GM23338 (cell line): ENCODE measurements at regions not wholly inside any gene's neighbourhood (a gene's known extent, or its start where the extent isn't known, plus 50 kb on each side); places are given as distances from the start of the nearest gene placed in this dataset.

Experiments used
- ATAC-seq: fragments of 200-7000 bp; cut with Tn5 transposase; 3 replicates; pipeline ENCODE4 v1.9.1; 2020
- DNase-seq: peaks from one replicate; pipeline ENCODE4 v3.0.0-alpha.2; 2015; ENCODE audit warnings: low spot score
- H2AFZ ChIP-seq: fragments of 200-600 bp; sonication (generic); 2 replicates; pipeline ENCODE4 v1.8.0; 2016; ENCODE audit warnings: antibody characterized with exemption, mild to moderate bottlenecking, moderate library complexity
- H3F3A ChIP-seq: fragments of 200-600 bp; sonication (generic); replicated peaks from 2 replicates; pipeline ENCODE4 v1.8.0; 2017; ENCODE audit warnings: antibody characterized with exemption, mixed run types, low read depth
- H3K27ac ChIP-seq: fragments of 200-600 bp; sonication (generic); 2 replicates; pipeline ENCODE4 v1.6.1; 2016; ENCODE audit warnings: low read depth
- H3K27me3 ChIP-seq: fragments of 200-600 bp; sonication (generic); 2 replicates; pipeline ENCODE4 v1.8.0; 2016; ENCODE audit warnings: mild to moderate bottlenecking, mixed run types, moderate library complexity; ENCODE audit not compliant: insufficient read depth
- H3K36me3 ChIP-seq: fragments of 200-600 bp; sonication (generic); 2 replicates; pipeline ENCODE4 v1.8.0; 2016; ENCODE audit warnings: mild to moderate bottlenecking; ENCODE audit not compliant: insufficient read depth
- H3K4me1 ChIP-seq: fragments of 200-600 bp; sonication (generic); 2 replicates; pipeline ENCODE4 v1.8.0; 2016; ENCODE audit warnings: mild to moderate bottlenecking, moderate library complexity; ENCODE audit not compliant: insufficient read depth
- H3K4me2 ChIP-seq: fragments of 200-600 bp; sonication (generic); 2 replicates; pipeline ENCODE4 v1.7.1; 2017; ENCODE audit warnings: mixed run types
- H3K4me3 ChIP-seq: fragments of 200-600 bp; sonication (generic); 2 replicates; pipeline ENCODE4 v1.6.1; 2016; ENCODE audit warnings: mixed run types
- H3K79me2 ChIP-seq: fragments of 200-600 bp; sonication (generic); replicated peaks from 2 replicates; pipeline ENCODE4 v1.8.0; 2017; ENCODE audit warnings: mild to moderate bottlenecking; ENCODE audit not compliant: insufficient read depth
- H3K9me2 ChIP-seq: fragments of 200-600 bp; sonication (generic); 2 replicates; pipeline ENCODE4 v1.8.0; 2017; ENCODE audit not compliant: insufficient read depth
- H4K20me1 ChIP-seq: fragments of 200-600 bp; sonication (generic); replicated peaks from 2 replicates; pipeline ENCODE4 v1.8.0; 2017; ENCODE audit warnings: mild to moderate bottlenecking; ENCODE audit not compliant: insufficient read depth
- H3K27ac Mint-ChIP-seq: 2 replicates; pipeline ENCODE4 v1.8.0; 2020; ENCODE audit warnings: inconsistent platforms, mild to moderate bottlenecking, moderate library complexity, mixed read lengths
- H3K27me3 Mint-ChIP-seq: 3 replicates; pipeline ENCODE4 v1.8.0; 2022; ENCODE audit warnings: low read depth, mild to moderate bottlenecking, moderate library complexity, mixed read lengths, inconsistent platforms; ENCODE audit not compliant: insufficient read depth, poor library complexity
- H3K36me3 Mint-ChIP-seq: 3 replicates; pipeline ENCODE4 v1.8.0; 2021; ENCODE audit warnings: low read depth, mild to moderate bottlenecking, inconsistent platforms, moderate library complexity, mixed read lengths
- H3K4me1 Mint-ChIP-seq: 3 replicates; pipeline ENCODE4 v1.8.0; 2020; ENCODE audit warnings: mild to moderate bottlenecking, inconsistent platforms, mixed read lengths
- H3K4me3 Mint-ChIP-seq: 3 replicates; pipeline ENCODE4 v1.8.0; 2021; ENCODE audit warnings: moderate library complexity, mild to moderate bottlenecking, inconsistent platforms, mixed read lengths
- H3K9me3 Mint-ChIP-seq: 3 replicates; pipeline ENCODE4 v1.8.0; 2020; ENCODE audit warnings: moderate library complexity, mild to moderate bottlenecking, inconsistent platforms, mixed read lengths
- CREB1 ChIP-seq: fragments of 250-450 bp; sonication (Bioruptor Pico); IDR thresholded peaks from 2 replicates; pipeline ENCODE4 v1.5.0; 2020; ENCODE audit warnings: low read depth, mild to moderate bottlenecking, moderate library complexity
- EZH2 ChIP-seq: fragments of 200-600 bp; sonication (generic); IDR thresholded peaks from one replicate; pipeline ENCODE4 v1.8.0; 2017; ENCODE audit warnings: antibody characterized with exemption, mild to moderate bottlenecking, low read depth; ENCODE audit not compliant: unreplicated experiment
- EZH2phosphoT487 ChIP-seq: fragments of 200-600 bp; sonication (generic); IDR thresholded peaks from one replicate; pipeline ENCODE4 v1.8.1; 2018; ENCODE audit warnings: antibody characterized with exemption; ENCODE audit not compliant: unreplicated experiment
- JUNB ChIP-seq: IDR thresholded peaks from one replicate; pipeline ENCODE4 v1.6.1; 2016; ENCODE audit warnings: antibody characterized with exemption; ENCODE audit not compliant: unreplicated experiment
- NANOG ChIP-seq: IDR thresholded peaks from 2 replicates; pipeline ENCODE4 v1.6.1; 2016; ENCODE audit warnings: antibody characterized with exemption, borderline replicate concordance
- POLR2AphosphoS5 ChIP-seq: IDR thresholded peaks from 2 replicates; pipeline ENCODE4 v1.6.1; 2016; ENCODE audit warnings: antibody characterized with exemption, low read depth
- STAT1 ChIP-seq: IDR thresholded peaks from one replicate; pipeline ENCODE4 v1.6.1; 2016; ENCODE audit warnings: antibody characterized with exemption; ENCODE audit not compliant: unreplicated experiment
- ZNF331 ChIP-seq: fragments of 250-450 bp; sonication (Bioruptor Pico); IDR thresholded peaks from 2 replicates; pipeline ENCODE4 v1.5.0; 2020; ENCODE audit warnings: low read depth, mild to moderate bottlenecking, moderate library complexity
- TF ChIP-seq, protein P1 (sequence below): IDR thresholded peaks from 2 replicates; pipeline ENCODE4 v1.6.1; 2016; ENCODE audit warnings: antibody characterized with exemption
- TF ChIP-seq, protein P2 (sequence below), 2 experiments: fragments of 200-600 bp in 1 of 2; sonication (generic) in 1 of 2; conservative IDR thresholded peaks; 2 replicates each; pipeline versions ENCODE4 v1.5.1 to v1.6.1; 2016 to 2017; ENCODE audit warnings: antibody characterized with exemption in 2 of 2, low read depth in 2 of 2, mild to moderate bottlenecking in 2 of 2, moderate library complexity in 1 of 2
- TF ChIP-seq, protein P3 (sequence below): IDR thresholded peaks from one replicate; pipeline ENCODE4 v1.6.1; 2018; ENCODE audit warnings: antibody characterized with exemption; ENCODE audit not compliant: unreplicated experiment

DNA sequence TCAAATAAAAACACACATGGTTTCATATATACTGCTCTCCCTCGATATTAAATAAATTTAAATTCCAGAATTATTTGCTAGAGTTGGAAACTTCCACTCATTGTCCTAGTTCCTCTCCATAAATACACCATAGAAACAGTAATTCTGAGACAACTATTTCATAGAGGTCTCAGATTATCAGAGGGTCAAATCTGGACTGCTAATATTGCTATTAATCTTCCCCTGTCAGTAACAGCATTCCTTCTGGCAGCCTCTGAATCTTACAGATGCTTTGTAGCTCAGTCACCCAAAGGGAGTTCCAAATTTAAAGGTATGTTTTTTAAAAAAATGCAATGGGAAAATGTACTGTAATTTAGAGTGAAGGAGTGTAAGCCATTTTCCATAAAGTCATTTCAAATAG, 428.8 kb downstream of the PYDC2 start (continued):
- TF ChIP-seq, protein P1, sequence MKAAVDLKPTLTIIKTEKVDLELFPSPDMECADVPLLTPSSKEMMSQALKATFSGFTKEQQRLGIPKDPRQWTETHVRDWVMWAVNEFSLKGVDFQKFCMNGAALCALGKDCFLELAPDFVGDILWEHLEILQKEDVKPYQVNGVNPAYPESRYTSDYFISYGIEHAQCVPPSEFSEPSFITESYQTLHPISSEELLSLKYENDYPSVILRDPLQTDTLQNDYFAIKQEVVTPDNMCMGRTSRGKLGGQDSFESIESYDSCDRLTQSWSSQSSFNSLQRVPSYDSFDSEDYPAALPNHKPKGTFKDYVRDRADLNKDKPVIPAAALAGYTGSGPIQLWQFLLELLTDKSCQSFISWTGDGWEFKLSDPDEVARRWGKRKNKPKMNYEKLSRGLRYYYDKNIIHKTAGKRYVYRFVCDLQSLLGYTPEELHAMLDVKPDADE = no peak

DNA sequence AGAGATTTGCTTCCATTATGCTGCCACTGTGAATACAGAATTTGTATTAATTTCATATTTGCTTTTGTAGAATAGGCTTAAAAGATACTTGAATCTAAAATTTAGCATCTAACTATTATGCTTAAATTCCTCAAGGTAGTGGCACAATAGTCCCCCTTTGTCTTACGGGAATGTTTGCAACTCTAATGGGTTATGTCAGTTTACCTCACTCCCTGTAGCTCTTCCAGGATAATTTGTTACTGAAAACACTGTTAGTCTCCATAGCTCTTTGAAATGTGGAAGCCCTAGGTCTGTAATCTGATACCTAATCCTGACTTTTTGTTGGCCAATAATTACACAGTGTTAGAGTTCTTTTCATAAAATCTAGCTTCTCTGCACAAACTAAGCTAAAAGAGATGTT, 433.4 kb downstream of the PYDC2 start:
- Histone ChIP-seq H4K20me1 (no peaks in the 10 kb centered on the region), H3K36me3 (no peaks in the 10 kb centered on the region), H3F3A (no peaks in the 10 kb centered on the region), H3K4me1 (peaks cover 30% of the 10 kb centered on the region), H3K4me2 (peak overlapping the region; percentile 60), H2AFZ (no peak overlapping the region), H3K27ac (peak overlapping the region; percentile 52; the same call in 1 of the 2 replicates), H3K79me2 (no peaks in the 10 kb centered on the region), H3K27me3 (no peaks in the 10 kb centered on the region), H3K9me2 (no peaks in the 10 kb centered on the region), H3K4me3 (peak overlapping the region; percentile 10)
- no peak for TF ChIP-seq EZH2
- peak; percentile 53; the same call in 1 of the 2 replicates for TF ChIP-seq NANOG
- peak; percentile 47 for DNase-seq
- Mint-ChIP-seq H3K27me3 (no peaks in the 10 kb centered on the region), H3K4me3 (no peak overlapping the region), H3K36me3 (no peaks in the 10 kb centered on the region), H3K9me3 (no peaks in the 10 kb centered on the region), H3K4me1 (peaks cover 32% of the 10 kb centered on the region), H3K27ac (no peak overlapping the region)
- peak; percentile 82 for ATAC-seq

DNA sequence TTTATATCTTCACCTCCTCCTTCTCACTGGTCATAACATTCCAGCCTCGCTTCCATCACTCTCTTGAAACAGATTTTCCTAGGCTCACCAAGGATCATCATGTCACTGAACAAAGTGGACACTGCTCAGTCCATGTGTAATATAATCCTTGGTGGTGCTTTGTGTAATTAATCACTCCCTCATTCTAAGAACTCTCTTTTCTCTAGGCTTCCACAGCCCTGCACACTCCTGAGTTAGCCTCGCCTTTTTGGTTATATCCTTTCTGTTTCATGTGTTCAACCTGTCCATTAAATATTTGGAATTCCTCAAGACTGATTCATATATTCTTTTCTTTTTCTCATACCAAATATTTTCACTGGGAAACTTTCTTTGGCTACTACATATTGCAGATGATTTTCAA, 440.8 kb downstream of the PYDC2 start:
- ATAC-seq (no peak), DNase-seq (no peak)
- Histone ChIP-seq H3K79me2 (no peaks in the 10 kb centered on the region), H4K20me1 (no peaks in the 10 kb centered on the region), H3K27ac (no peak overlapping the region), H3K4me2 (no peak overlapping the region), H3K4me3 (no peak overlapping the region), H3K9me2 (peaks cover 3% of the 10 kb centered on the region), H3F3A (no peaks in the 10 kb centered on the region), H3K27me3 (no peaks in the 10 kb centered on the region), H3K4me1 (no peaks in the 10 kb centered on the region), H2AFZ (no peak overlapping the region), H3K36me3 (no peaks in the 10 kb centered on the region)
- no peak overlapping the region for H3K27ac Mint-ChIP-seq
- H3K4me3 Mint-ChIP-seq = no peak overlapping the region
- H3K4me1 Mint-ChIP-seq = no peaks in the 10 kb centered on the region
- no peaks in the 10 kb centered on the region for H3K36me3 Mint-ChIP-seq
- no peaks in the 10 kb centered on the region for H3K9me3 Mint-ChIP-seq
- no peak for TF ChIP-seq STAT1
- TF ChIP-seq, protein P2, sequence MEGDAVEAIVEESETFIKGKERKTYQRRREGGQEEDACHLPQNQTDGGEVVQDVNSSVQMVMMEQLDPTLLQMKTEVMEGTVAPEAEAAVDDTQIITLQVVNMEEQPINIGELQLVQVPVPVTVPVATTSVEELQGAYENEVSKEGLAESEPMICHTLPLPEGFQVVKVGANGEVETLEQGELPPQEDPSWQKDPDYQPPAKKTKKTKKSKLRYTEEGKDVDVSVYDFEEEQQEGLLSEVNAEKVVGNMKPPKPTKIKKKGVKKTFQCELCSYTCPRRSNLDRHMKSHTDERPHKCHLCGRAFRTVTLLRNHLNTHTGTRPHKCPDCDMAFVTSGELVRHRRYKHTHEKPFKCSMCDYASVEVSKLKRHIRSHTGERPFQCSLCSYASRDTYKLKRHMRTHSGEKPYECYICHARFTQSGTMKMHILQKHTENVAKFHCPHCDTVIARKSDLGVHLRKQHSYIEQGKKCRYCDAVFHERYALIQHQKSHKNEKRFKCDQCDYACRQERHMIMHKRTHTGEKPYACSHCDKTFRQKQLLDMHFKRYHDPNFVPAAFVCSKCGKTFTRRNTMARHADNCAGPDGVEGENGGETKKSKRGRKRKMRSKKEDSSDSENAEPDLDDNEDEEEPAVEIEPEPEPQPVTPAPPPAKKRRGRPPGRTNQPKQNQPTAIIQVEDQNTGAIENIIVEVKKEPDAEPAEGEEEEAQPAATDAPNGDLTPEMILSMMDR (conservative IDR thresholded peaks at IDR 0.05; ENCODE audit: low read depth in 2 of 2) = no peak
- no peak for TF ChIP-seq JUNB
- TF ChIP-seq EZH2phosphoT487 = no peak
- no peak for TF ChIP-seq POLR2AphosphoS5
- TF ChIP-seq NANOG = no peak
- no peak for TF ChIP-seq CREB1 (CRISPR knock-in tag)
- TF ChIP-seq ZNF331 = no peak
- TF ChIP-seq, protein P3, sequence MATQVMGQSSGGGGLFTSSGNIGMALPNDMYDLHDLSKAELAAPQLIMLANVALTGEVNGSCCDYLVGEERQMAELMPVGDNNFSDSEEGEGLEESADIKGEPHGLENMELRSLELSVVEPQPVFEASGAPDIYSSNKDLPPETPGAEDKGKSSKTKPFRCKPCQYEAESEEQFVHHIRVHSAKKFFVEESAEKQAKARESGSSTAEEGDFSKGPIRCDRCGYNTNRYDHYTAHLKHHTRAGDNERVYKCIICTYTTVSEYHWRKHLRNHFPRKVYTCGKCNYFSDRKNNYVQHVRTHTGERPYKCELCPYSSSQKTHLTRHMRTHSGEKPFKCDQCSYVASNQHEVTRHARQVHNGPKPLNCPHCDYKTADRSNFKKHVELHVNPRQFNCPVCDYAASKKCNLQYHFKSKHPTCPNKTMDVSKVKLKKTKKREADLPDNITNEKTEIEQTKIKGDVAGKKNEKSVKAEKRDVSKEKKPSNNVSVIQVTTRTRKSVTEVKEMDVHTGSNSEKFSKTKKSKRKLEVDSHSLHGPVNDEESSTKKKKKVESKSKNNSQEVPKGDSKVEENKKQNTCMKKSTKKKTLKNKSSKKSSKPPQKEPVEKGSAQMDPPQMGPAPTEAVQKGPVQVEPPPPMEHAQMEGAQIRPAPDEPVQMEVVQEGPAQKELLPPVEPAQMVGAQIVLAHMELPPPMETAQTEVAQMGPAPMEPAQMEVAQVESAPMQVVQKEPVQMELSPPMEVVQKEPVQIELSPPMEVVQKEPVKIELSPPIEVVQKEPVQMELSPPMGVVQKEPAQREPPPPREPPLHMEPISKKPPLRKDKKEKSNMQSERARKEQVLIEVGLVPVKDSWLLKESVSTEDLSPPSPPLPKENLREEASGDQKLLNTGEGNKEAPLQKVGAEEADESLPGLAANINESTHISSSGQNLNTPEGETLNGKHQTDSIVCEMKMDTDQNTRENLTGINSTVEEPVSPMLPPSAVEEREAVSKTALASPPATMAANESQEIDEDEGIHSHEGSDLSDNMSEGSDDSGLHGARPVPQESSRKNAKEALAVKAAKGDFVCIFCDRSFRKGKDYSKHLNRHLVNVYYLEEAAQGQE = no peak
- TF ChIP-seq, protein P1 = no peak
- no peaks in the 10 kb centered on the region for H3K27me3 Mint-ChIP-seq
